ENCODE measurements at regions not wholly inside any gene's neighbourhood (a gene's known extent, or its start where the extent isn't known, plus 50 kb on each side); places are given as distances from the start of the nearest gene placed in this dataset.
A peak's percentile ranks its signal among the peaks of the same experiment; 100 is the strongest.

DNA sequence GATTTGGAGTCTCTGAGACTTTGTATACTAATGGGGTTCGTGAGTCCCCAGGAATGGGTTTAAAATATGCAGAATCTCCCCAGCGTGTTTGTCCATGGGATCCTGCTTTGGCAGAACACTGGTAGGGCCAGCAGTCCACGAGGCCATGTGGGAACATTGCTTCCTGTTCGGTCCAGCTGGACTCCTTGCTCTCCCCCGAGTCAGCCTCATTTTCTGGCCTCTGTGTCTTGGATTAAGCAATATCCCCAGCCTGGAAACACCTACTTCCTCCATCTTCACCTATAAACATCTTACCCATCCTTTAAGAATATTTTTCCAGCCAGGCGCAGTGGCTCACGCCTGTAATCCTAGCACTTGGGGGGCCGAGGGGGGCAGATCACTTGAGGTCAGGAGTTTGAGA is 142.4 kb downstream of the NAV1 start:
- DNase-seq (ENCODE audit: low read depth in 4 of 4, low spot score in 3 of 4), result no peak

GRCh38 chr1:201682964-201683363 is 144.0 kb downstream of the NAV1 start:
- no peak for DNase-seq (ENCODE audit: low read depth in 4 of 4, low spot score in 3 of 4)

- no peak for DNase-seq (ENCODE audit: low read depth in 4 of 4, low spot score in 3 of 4)
These were observed 144.5 kb downstream of the NAV1 start for GRCh38 chr1:201683397-201683796.

GRCh38 chr1:201685485-201685884 is 143.5 kb upstream of the IPO9 start:
- DNase-seq (ENCODE audit: low read depth in 4 of 4, low spot score in 3 of 4), result no peak

DNA sequence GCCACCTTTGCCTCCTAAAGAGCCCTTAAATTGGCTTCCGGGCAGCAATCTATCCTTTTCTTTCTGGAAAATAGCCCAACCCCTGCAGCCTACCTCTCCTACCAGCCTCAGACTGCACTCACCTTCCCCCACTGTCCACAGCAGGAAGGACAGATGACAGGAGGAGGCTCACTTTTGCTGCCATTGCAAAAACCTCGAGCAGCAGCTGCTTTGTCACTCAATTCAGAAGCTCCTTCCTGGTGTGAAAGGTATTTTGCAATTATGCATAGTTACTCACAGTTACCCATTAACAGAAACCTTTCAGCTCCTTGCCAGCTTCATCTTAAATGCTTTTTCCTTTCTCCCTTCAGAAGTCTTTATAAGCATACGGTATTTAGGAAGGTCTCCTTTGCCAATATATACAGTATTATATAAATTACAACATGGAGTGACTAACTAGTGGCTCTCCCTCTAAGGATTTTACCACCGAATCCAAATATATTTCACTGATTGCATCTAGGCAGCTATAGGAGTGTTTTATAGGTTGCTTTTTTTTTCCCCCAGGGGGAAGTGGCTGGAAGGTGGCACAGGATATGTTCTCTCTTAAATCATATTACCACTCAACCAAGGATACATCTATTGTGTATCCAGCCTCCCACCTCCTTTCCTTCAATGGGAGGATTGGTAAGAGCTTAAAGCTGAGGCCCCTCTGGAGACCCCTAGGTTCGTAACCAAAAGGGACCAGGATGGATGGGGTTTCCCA is 142.1 kb upstream of the IPO9 start:
- DNase-seq (ENCODE audit: low read depth in 4 of 4, low spot score in 3 of 4), result no peak

GRCh38 chr1:201688514-201688913 is 140.4 kb upstream of the IPO9 start:
- DNase-seq (ENCODE audit: low read depth in 4 of 4, low spot score in 3 of 4), result no peak

DNA sequence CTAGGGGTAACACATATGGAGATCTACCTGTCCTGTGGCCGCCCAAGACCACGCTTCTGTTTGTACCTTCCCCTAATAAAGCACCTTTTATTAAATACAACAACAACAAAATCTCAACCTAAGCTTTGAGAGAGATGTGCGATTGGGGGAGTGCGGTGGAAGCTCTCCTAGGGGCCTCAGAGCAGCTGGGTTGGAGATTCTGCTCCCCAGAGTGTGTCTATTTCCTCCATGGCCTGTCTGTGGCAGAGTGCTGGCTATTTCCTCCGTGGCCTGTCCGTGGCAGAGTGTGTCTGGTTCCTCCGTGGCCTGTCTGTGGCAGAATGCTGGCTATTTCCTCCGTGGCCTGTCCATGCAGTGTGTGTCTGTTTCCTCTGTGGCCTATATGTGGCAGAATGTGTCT is 139.3 kb upstream of the IPO9 start:
- no peak for DNase-seq (ENCODE audit: low read depth in 4 of 4, low spot score in 3 of 4)

- no peak for DNase-seq (ENCODE audit: low read depth in 4 of 4, low spot score in 3 of 4)
These were observed 138.4 kb upstream of the IPO9 start for GRCh38 chr1:201690528-201690927.

DNA sequence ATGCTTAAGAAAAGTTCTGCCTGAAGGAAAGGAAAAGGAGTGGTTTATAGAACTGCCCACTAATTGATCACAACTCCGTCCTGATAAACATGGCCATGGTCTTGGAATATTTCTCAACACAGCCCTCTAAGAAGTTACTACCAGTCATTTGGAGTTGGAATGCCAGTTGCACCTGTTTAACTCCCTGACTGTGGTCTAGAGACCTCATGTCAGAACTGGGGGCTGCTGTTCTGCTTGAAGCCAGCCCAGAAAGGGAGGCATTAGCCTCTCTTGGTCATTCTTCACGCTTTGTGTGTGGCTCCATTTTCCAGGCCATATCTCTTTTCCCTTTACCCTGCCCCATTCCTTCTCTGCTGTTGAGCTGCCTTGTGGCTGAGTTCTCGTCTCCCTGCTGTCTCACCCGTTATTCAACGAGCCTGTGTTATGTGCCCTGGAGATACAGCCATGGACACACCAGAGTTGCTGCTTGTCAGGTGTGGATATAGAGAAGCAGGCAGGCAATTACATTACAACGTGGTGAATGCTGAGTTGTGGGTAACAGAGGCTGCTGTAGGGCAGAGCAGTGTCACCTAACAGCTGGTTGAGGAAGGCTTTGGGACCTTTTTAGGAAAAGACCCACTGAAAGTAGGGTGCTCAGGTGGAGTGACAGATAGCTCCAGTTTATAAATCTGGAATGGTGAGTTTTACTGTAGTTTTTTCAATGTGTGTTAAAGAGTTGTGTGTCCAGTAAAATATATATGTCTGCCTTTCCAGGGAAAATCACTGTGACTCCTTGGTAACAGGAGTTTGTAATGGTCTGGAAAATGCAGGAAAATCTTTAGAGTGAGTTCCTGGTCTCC is 137.0 kb upstream of the IPO9 start:
- DNase-seq (ENCODE audit: low read depth in 4 of 4, low spot score in 3 of 4), result no peak

DNA sequence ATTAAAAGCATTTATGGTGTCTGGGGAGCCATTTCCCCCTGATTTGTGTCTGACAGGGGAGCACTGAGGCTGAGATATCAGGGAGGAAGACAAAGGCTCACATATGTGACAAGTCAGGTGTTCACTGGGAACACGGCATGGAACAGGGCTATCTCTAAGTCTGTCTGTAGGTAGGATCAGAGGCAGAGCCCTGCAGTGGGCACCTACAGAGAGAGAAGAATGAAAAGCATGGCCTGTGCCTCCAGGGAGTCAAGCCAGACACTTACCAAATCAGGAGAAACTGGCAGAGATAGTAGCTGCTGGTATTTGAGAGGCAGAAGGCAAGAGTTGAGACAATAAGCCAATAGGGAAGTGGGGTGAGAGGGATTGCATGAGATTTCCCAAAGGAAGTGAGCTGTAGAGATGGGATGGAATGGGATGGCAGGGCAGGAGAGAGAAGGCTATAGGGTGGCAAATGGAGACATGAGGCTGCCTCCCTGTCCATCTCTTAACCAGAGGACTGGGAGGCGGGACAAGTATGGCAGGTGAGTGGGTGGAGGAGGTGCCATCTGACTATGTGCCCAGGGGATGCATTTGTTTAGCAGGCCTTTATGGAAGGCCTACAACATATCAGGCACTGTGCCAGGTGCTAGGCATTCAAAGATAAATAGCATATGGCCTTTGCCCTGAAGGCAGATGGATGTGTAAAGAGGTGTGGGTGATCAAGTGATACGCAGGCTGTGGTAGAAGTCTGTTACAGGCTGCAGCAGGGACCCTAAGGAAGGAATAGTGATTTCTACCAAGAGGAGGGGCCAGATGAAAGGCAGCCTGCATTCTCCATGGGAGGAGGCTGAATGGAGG is 136.2 kb upstream of the IPO9 start:
- DNase-seq (ENCODE audit: low read depth in 4 of 4, low spot score in 3 of 4), result no peak

DNA sequence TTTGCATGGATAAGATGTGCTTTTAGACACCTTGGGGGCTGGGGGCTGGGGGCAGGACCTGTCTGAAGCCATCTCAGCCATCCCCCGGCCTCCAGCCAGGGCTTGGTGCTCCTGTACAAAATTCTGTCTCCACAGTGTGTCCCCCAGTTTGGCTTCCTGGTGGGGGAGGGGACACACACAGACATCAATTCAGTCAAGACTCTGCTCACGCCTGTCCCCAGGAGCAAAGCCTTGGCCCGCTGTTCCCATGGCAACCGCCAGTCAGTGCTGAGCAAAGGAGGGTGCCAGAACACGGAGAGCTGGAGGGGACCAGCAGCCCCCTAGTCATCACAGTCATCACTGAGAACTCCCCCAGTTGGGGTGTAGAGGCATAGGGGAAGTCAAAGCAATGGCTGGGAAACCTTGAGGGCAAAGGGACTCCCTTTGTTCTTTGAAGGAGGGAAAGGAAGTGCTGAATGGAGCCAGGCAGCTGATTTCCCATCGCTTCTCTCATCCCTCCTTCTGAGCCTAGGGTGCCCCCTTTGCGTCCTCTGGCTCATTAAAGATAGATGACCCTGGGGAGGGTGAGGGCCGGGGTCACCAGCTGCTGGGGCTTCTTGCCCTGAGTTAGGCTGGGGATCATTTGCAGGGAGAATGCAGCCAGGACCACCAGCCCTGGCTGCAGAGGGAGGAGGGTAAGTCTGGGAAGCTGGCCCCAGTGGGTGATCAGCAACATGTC is 134.9 kb upstream of the IPO9 start:
- no peak for DNase-seq (ENCODE audit: low read depth in 4 of 4, low spot score in 3 of 4)

DNA sequence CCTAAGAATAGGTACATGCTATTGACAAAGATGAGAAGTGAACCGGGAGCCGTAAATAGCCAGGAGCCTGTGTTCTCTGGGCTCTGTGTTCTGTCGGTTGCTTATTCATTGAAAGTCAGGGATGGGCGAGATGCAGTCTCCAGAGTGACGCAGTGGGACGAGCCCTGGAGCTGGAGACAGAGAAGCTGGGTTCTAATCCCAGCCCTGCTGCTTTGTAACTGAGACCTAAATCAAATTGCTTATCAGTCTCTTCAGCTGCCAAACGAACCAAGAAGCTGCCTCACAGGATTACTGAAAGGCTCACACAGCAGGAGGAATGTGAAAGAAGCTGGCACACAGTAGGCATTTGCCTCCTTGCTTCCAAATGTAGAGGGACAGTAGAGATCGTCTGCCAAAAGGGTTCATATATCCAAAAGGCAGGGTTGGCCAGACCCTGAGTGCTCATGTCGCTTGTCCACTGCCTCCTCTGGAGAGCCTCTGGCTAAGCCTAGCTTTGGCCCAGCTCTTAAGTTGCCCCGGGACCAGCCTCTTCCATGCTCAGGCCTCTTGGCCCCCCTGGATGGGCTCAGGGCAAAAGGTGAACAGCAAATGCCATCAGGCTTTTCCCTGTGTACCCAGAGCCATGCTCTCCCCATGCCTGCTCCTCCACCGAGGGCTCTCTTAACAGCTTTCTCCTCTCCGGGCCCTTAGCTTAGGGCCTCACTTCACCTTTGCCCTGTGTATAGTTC is 134.2 kb upstream of the IPO9 start:
- no peak for DNase-seq (ENCODE audit: low read depth in 4 of 4, low spot score in 3 of 4)

DNA sequence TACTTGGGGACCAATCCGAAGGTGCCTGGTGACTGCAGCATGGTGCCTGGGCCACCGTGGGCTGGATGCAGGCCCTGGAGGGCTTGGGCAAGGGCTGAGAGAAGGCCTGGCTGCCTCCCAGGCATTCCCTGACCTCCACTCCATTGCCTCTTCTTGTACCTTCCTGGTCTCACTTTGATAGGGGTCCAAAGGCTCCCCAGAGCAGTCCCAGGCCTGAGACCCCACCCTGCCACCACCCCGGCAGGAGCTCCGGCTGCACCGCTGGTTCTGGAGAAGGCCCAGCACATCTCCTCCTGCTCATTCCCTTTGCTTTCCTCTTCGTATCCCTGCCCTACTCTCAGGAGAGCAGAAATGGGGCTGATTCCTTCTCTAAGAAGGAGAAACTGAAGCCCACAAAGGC is 133.3 kb upstream of the IPO9 start:
- no peak for DNase-seq (ENCODE audit: low read depth in 4 of 4, low spot score in 3 of 4)

- no peak for DNase-seq (ENCODE audit: low read depth in 4 of 4, low spot score in 3 of 4)
These were observed 132.7 kb upstream of the IPO9 start for GRCh38 chr1:201696217-201696761.

DNA sequence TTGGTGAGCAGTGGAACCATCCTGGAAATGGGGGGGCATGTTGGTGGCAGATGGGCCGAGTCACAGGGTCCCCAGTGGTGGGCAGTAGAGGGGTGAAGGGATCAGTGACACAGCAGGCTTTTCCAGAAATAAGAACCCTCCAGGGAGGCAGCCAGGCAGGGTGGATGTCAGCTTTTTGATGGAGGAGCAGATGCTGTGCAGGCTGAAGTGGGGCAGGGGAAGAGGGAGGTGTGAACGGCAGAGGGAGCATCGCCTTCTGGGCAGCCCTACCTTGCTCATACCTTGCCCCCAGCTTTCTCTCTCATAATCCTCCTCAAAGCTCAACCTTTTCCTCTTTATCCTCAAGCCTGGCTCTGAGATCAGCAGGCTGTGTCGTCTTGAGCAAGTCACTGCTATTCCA is 131.8 kb upstream of the IPO9 start:
- DNase-seq (ENCODE audit: low read depth in 4 of 4, low spot score in 3 of 4), result no peak

- no peak for DNase-seq (ENCODE audit: low read depth in 4 of 4, low spot score in 3 of 4)
These were observed 127.1 kb upstream of the IPO9 start for GRCh38 chr1:201701831-201702230.

DNA sequence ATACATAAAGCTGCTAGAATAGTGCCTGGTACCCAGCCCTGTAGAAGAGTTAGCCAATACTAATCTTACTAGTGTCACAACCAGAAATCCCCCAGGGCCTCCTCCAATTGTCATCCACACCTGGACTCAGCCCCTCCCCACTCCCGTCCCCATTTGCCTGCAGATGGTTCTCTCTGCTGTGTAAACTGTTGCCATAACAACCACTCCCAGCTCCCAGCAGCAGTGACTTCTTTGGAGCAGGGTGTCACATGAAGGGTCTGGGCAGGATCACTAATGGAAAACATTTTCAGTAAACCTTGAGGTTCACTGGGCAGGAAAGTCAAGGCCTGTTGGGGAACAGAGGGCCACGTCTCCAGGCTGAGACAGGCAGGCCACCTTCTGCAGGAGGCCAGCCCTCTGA is 126.0 kb upstream of the IPO9 start:
- no peak for DNase-seq (ENCODE audit: low read depth in 4 of 4, low spot score in 3 of 4)

- DNase-seq (ENCODE audit: low read depth in 4 of 4, low spot score in 3 of 4), result peak; percentile 60 to 85 (median 65)
These were observed 125.1 kb upstream of the IPO9 start for GRCh38 chr1:201703621-201704438.

DNA sequence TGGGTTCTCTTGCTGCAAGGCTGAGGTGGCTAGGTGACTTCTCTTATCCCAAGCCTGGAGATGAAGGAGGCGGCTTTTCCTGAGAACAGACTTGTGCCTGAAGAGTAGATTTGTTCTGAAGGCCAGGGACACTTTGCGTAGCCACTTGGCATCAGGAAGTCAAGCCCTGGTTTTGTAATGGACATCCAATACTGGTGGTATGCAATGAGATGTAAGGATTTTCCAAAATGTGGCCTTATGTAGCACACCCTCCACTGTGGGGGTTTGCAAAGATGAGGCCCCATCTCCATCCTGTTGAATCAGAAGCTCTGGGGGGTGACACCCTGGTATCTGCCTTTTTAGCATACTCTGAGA is 124.5 kb upstream of the IPO9 start:
- DNase-seq (ENCODE audit: low read depth in 4 of 4, low spot score in 3 of 4), result no peak

All from right renal pelvis (tissue), 4 donors.